ENCODE measurements at regions not wholly inside any gene's neighbourhood (a gene's known extent, or its start where the extent isn't known, plus 50 kb on each side); places are given as distances from the start of the nearest gene placed in this dataset.

DNA sequence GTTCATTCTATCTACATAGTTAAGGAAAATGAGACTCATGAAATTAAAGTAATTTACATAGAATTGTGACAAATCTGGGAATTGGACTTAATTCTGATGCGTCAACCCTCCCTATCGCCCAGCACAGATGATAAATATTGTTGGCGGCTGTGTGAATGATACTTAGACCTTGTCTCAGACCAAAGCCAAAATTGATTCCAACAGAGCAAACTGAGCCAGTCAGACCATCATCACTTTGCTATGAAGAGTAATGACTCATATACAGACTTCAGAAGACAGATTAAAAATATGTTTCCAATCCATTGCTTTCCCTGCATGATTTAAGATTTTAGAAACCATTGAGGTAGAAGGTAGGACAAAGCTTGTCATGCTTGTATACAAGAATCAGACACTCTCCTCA, 1156.7 kb upstream of the CDH8 start:
- TF ChIP-seq EP300 (IDR thresholded peaks at IDR 0.05), result no peak
- TF ChIP-seq POLR2A (IDR thresholded peaks at IDR 0.05), result no peak
- TF ChIP-seq CTCF (IDR thresholded peaks at IDR 0.05), result no peak
- TF ChIP-seq POLR2AphosphoS5 (IDR thresholded peaks at IDR 0.05), result no peak
- peak in 1 of 2 donors; percentile 1 for DNase-seq
- Histone ChIP-seq H3K36me3 (no peaks in the 10 kb centered on the region), H3K27ac (no peak overlapping the region), H3K27me3 (no peaks in the 10 kb centered on the region), H3K4me1 (no peaks in the 10 kb centered on the region), H3K4me3 (no peak overlapping the region), H3K9me3 (no peaks in the 10 kb centered on the region)
- intact Hi-C loops (cut with DNase I; ENCODE audit: low total_unique reads), result no loop called here
- 92 to 96% (median 93%) methylated on average over 3 of the region's 3 CpGs for WGBS, 5 donors

DNA sequence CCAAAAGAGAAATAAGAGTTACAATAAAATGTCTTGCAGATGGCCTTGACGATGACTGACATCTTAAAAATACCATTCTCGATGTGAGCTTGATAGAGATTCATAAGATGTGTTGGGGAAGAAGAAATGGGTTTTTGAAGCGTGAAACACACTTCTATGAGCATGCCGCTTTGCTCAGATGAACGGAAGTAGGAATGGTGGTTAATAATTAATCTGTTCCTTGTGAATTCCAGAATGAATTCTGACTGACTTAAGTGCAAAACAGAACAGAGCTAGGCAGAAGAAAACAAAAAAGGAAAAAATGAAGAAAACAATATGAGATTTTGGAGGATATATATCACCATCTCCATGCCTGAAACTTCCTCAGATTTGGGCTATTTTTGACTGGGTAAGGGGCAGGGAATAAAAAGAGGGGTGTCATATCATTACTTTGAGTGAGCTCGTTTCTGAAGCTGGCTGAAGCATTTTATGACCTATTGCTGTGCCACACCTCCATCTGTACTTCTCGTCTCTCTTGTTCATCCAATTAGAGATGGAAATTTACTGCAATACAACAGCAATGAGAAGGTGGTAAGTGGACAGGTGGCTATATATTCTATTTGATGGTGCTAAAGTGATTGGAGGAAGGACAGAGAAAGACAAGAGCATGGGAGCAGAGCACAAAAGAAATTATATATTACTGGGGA, 1152.0 kb upstream of the CDH8 start:
- Histone ChIP-seq H3K9me3 (no peaks in the 10 kb centered on the region), H3K27me3 (no peaks in the 10 kb centered on the region), H3K4me1 (no peaks in the 10 kb centered on the region), H3K27ac (no peak overlapping the region), H3K36me3 (no peaks in the 10 kb centered on the region), H3K4me3 (no peak overlapping the region)
- intact Hi-C loops (cut with DNase I; ENCODE audit: low total_unique reads), result no loop called here
- DNase-seq, result peak in 1 of 2 donors; percentile 8
- no peak for TF ChIP-seq POLR2AphosphoS5 (IDR thresholded peaks at IDR 0.05)
- TF ChIP-seq EP300 (IDR thresholded peaks at IDR 0.05), result no peak
- TF ChIP-seq POLR2A (IDR thresholded peaks at IDR 0.05), result no peak
- no peak for TF ChIP-seq CTCF (IDR thresholded peaks at IDR 0.05)
- WGBS, 5 donors, result 45 to 58% (median 55%) methylated on average over 7 of the region's 7 CpGs

GRCh38 chr16:63187638-63188037, 1151.4 kb upstream of the CDH8 start:
- Histone ChIP-seq H3K4me3 (no peak overlapping the region), H3K9me3 (no peaks in the 10 kb centered on the region), H3K27ac (no peak overlapping the region), H3K4me1 (no peaks in the 10 kb centered on the region), H3K27me3 (no peaks in the 10 kb centered on the region), H3K36me3 (no peaks in the 10 kb centered on the region)
- DNase-seq, result peak in 1 of 2 donors; percentile 2
- TF ChIP-seq POLR2A (IDR thresholded peaks at IDR 0.05) (no peak), POLR2AphosphoS5 (IDR thresholded peaks at IDR 0.05) (no peak), CTCF (IDR thresholded peaks at IDR 0.05) (no peak), EP300 (IDR thresholded peaks at IDR 0.05) (no peak)
- intact Hi-C loops (cut with DNase I; ENCODE audit: low total_unique reads), result no loop called here
- 53 to 64% (median 55%) methylated on average over 3 of the region's 3 CpGs for WGBS, 5 donors

GRCh38 chr16:63185235-63185780, 1149.1 kb upstream of the CDH8 start:
- WGBS, 5 donors, result 31 to 58% (median 41%) methylated on average over 4 of the region's 4 CpGs

More at GRCh38 chr16:63185235-63185780, 1149.1 kb upstream of the CDH8 start:
- Histone ChIP-seq H3K4me1 (no peaks in the 10 kb centered on the region), H3K27ac (no peak overlapping the region), H3K4me3 (no peak overlapping the region), H3K27me3 (no peaks in the 10 kb centered on the region), H3K9me3 (peaks cover 0 to 5% (median 0%) of the 10 kb centered on the region in 4 donors), H3K36me3 (no peaks in the 10 kb centered on the region)
- intact Hi-C loops (cut with DNase I; ENCODE audit: low total_unique reads), result no loop called here
- no peak for DNase-seq
- TF ChIP-seq CTCF (IDR thresholded peaks at IDR 0.05), result no peak
- TF ChIP-seq EP300 (IDR thresholded peaks at IDR 0.05), result no peak
- TF ChIP-seq POLR2AphosphoS5 (IDR thresholded peaks at IDR 0.05), result no peak
- TF ChIP-seq POLR2A (IDR thresholded peaks at IDR 0.05), result no peak

Data from stomach (tissue), 8 donors.